ENCODE measurements at regions not wholly inside any gene's neighbourhood (a gene's known extent, or its start where the extent isn't known, plus 50 kb on each side); places are given as distances from the start of the nearest gene placed in this dataset.

DNA sequence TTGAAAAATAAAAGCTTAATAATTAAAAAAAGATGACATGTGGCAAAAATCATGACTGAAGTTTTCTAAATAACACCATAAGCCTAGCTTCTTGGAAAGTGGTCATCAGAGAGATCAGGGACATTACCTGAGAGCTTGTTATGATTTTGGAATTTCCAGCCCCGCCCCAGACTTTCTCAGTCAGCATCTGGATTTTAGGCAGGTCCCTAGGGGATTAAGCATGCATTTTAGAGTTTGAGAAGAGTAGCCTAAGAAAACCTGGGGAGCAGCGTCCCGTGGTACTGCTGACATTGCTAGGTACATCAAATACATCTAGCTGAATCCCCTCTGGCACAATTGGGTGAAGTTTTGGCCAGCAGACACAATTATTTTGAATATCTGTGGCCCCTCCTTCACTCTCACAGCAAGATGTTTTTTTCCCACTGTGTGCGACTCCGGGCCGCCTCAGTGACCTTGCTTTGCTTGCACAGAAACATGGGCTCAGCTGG is 58.7 kb upstream of the MEF2A start:
- no peak for TF ChIP-seq POLR2A (IDR thresholded peaks at IDR 0.05)
- TF ChIP-seq, protein P1, sequence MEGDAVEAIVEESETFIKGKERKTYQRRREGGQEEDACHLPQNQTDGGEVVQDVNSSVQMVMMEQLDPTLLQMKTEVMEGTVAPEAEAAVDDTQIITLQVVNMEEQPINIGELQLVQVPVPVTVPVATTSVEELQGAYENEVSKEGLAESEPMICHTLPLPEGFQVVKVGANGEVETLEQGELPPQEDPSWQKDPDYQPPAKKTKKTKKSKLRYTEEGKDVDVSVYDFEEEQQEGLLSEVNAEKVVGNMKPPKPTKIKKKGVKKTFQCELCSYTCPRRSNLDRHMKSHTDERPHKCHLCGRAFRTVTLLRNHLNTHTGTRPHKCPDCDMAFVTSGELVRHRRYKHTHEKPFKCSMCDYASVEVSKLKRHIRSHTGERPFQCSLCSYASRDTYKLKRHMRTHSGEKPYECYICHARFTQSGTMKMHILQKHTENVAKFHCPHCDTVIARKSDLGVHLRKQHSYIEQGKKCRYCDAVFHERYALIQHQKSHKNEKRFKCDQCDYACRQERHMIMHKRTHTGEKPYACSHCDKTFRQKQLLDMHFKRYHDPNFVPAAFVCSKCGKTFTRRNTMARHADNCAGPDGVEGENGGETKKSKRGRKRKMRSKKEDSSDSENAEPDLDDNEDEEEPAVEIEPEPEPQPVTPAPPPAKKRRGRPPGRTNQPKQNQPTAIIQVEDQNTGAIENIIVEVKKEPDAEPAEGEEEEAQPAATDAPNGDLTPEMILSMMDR (IDR thresholded peaks at IDR 0.05) = no peak
